Calu3 (cell line): ENCODE measurements at regions not wholly inside any gene's neighbourhood (a gene's known extent, or its start where the extent isn't known, plus 50 kb on each side); places are given as distances from the start of the nearest gene placed in this dataset.

Experiments
- BruUV-seq: library from RNA; stranded (reverse); fragments of 400-500 nt; replicated peaks from 2 replicates; lab custom pipeline; 2021; lab: Mats Ljungman, UMichigan
- CTCF ChIA-PET: fragments of 300-600 bp; sonication (Branson Sonifier 250); formaldehyde crosslinking; loops from one replicate; lab custom pipeline; 2022; ENCODE audit warnings: antibody characterized with exemption; lab: Charles Lee
- DNase-seq: peaks from one replicate; pipeline ENCODE4 v3.0.0; 2022
- H3K27ac Mint-ChIP-seq: one replicate; pipeline ENCODE4 v1.8.0; 2022; ENCODE audit warnings: mixed read lengths; ENCODE audit not compliant: unreplicated experiment
- H3K27me3 Mint-ChIP-seq: one replicate; pipeline ENCODE4 v1.8.0; 2022; ENCODE audit warnings: mixed read lengths; ENCODE audit not compliant: unreplicated experiment
- H3K36me3 Mint-ChIP-seq: one replicate; pipeline ENCODE4 v1.8.0; 2022; ENCODE audit warnings: mild to moderate bottlenecking, moderate library complexity, mixed read lengths; ENCODE audit not compliant: insufficient read depth, unreplicated experiment
- H3K4me1 Mint-ChIP-seq: one replicate; pipeline ENCODE4 v1.8.0; 2022; ENCODE audit warnings: mild to moderate bottlenecking, low read depth, mixed read lengths; ENCODE audit not compliant: unreplicated experiment
- H3K4me3 Mint-ChIP-seq: one replicate; pipeline ENCODE4 v1.8.0; 2022; ENCODE audit warnings: mild to moderate bottlenecking, low read depth, moderate library complexity, mixed read lengths; ENCODE audit not compliant: unreplicated experiment
- H3K9me3 Mint-ChIP-seq: one replicate; pipeline ENCODE4 v1.8.0; 2022; ENCODE audit warnings: low read depth, mixed read lengths; ENCODE audit not compliant: unreplicated experiment
- intact Hi-C: fragments of 100-400 bp; cut with micrococcal nuclease; formaldehyde crosslinking; loops from one replicate; pipeline ENCODE4 v1.10.0; 2022; ENCODE audit not compliant: unreplicated experiment
- TF ChIP-seq, protein P1 (sequence below): fragments of 200-600 bp; IDR thresholded peaks from one replicate; pipeline ENCODE4 v1.8.0; 2022; ENCODE audit warnings: antibody characterized with exemption; ENCODE audit not compliant: unreplicated experiment

- Mint-ChIP-seq H3K36me3 (no peaks in the 10 kb centered on the region), H3K9me3 (no peaks in the 10 kb centered on the region)
- no TSS peak for BruUV-seq
Observed at GRCh38 chr4:174091130-174091529, 192.3 kb downstream of the FBXO8 start.

GRCh38 chr4:174089711-174090110 is 193.8 kb downstream of the FBXO8 start:
- no peaks in the 10 kb centered on the region for H3K27me3 Mint-ChIP-seq
- H3K4me3 Mint-ChIP-seq = no peak overlapping the region
- H3K36me3 Mint-ChIP-seq = no peaks in the 10 kb centered on the region
- DNase-seq = no peak
- H3K9me3 Mint-ChIP-seq = no peaks in the 10 kb centered on the region
- TF ChIP-seq, protein P1, sequence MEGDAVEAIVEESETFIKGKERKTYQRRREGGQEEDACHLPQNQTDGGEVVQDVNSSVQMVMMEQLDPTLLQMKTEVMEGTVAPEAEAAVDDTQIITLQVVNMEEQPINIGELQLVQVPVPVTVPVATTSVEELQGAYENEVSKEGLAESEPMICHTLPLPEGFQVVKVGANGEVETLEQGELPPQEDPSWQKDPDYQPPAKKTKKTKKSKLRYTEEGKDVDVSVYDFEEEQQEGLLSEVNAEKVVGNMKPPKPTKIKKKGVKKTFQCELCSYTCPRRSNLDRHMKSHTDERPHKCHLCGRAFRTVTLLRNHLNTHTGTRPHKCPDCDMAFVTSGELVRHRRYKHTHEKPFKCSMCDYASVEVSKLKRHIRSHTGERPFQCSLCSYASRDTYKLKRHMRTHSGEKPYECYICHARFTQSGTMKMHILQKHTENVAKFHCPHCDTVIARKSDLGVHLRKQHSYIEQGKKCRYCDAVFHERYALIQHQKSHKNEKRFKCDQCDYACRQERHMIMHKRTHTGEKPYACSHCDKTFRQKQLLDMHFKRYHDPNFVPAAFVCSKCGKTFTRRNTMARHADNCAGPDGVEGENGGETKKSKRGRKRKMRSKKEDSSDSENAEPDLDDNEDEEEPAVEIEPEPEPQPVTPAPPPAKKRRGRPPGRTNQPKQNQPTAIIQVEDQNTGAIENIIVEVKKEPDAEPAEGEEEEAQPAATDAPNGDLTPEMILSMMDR = no peak
- H3K27ac Mint-ChIP-seq = no peak overlapping the region
- CTCF ChIA-PET = no interaction called here
- H3K4me1 Mint-ChIP-seq = no peaks in the 10 kb centered on the region
- intact Hi-C loops = no loop called here
- no TSS peak for BruUV-seq

More at GRCh38 chr4:174091130-174091529, 192.3 kb downstream of the FBXO8 start:
- TF ChIP-seq, protein P1 = no peak
- no peak for DNase-seq
- intact Hi-C loops = no loop called here
- Mint-ChIP-seq H3K4me3 (no peak overlapping the region), H3K27me3 (no peaks in the 10 kb centered on the region), H3K4me1 (no peaks in the 10 kb centered on the region), H3K27ac (no peak overlapping the region)
- CTCF ChIA-PET = interaction anchor here (0.6 kb wide), 1 partner anchor 22 kb away, joined by 4 read pairs; no protein-coding TSS in a partner anchor

DNA sequence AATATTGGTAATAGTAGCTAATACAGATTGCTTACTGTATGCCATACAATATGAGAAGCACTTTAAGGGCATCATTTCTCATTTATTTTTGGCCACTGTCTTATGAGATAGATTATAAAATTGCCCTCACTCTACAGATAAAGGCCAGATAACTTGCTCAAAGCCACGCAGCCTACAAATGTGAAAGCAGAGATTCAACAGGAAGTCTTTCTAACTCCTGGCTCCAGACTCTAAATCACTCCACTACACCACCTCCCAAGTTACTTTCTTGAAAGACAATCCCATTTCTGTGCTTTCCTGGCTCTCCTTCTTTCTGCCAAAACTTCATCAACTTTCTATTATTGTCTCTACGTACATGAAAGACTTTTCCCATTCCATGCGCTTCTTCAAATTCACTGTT is 194.7 kb downstream of the FBXO8 start:
- DNase-seq = no peak
- Mint-ChIP-seq H3K27ac (no peak overlapping the region), H3K9me3 (no peaks in the 10 kb centered on the region), H3K4me1 (no peaks in the 10 kb centered on the region), H3K4me3 (no peak overlapping the region), H3K27me3 (no peaks in the 10 kb centered on the region), H3K36me3 (no peaks in the 10 kb centered on the region)
- BruUV-seq = no TSS peak
- TF ChIP-seq, protein P1 = no peak
- intact Hi-C loops = no loop called here
- CTCF ChIA-PET = no interaction called here

DNA sequence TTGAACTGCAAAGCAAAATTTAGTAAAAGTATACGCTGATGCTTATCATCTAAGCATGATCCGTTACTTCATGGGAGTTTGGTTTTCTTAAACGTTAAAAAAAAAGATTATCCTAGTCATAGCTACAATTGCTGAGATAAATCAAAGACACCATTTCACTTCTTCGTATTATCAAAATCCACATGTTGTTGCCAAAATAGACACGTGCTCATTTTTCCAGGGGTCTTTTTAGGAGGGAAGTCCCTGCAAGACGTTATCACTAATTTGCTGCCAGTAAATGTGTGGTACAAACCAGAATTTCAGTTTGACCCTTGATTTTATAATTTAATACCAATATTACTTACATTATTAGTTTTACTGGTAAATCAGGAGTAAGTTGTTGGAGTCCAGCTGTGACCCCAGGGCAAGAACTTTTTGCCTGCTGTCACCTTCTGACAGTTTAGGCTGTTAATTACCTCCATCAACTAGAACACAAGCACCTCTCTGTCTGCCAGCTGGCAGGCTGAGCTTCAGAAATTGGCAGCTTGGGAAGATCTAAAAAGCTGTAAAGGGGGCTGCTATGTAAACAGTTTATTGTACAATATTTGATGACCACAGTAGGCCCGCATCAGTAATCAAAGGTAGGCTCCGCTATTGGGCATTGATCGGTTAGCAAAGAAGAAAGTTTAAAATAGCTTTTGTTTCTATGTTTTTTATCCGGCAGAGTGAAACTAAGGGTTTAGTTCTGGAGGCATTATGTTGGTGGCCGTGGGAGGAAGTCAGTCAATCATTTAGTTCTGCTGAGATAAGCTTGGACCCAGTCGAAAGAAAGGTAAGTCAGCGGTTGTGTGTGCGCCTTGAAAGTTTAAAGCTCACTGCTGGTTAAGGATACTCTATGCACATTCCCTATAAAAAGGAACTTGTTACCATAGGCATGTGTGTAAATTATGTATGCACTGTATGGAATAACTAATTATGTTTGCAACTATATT is 196.4 kb downstream of the FBXO8 start:
- no peak overlapping the region for H3K4me3 Mint-ChIP-seq

More for the DNA sequence above, 196.4 kb downstream of the FBXO8 start:
- Mint-ChIP-seq H3K36me3 (no peaks in the 10 kb centered on the region), H3K27ac (no peak overlapping the region), H3K27me3 (no peaks in the 10 kb centered on the region), H3K4me1 (no peaks in the 10 kb centered on the region), H3K9me3 (no peaks in the 10 kb centered on the region)
- CTCF ChIA-PET = no interaction called here
- BruUV-seq = no TSS peak
- no peak for DNase-seq
- TF ChIP-seq, protein P1 = no peak
- intact Hi-C loops = no loop called here
